ENCODE measurements at regions not wholly inside any gene's neighbourhood (a gene's known extent, or its start where the extent isn't known, plus 50 kb on each side); places are given as distances from the start of the nearest gene placed in this dataset.

GRCh38 chr9:109830545-109830944, 50.5 kb downstream of the PALM2AKAP2 start:
- DNase-seq (ENCODE audit: low read depth), result no peak

- no peak for DNase-seq (ENCODE audit: low read depth)
Measured at GRCh38 chr9:109831998-109832658, 52.1 kb downstream of the PALM2AKAP2 start.

- no peak for DNase-seq (ENCODE audit: low read depth)
Measured at GRCh38 chr9:109834855-109835254, 54.9 kb downstream of the PALM2AKAP2 start.

- DNase-seq (ENCODE audit: low read depth), result no peak
Measured at GRCh38 chr9:109843641-109844040, 63.6 kb downstream of the PALM2AKAP2 start.

GRCh38 chr9:109845226-109845625, 65.2 kb downstream of the PALM2AKAP2 start:
- DNase-seq (ENCODE audit: low read depth), result no peak

GRCh38 chr9:109846776-109847175, 66.8 kb downstream of the PALM2AKAP2 start:
- DNase-seq (ENCODE audit: low read depth), result no peak

- DNase-seq (ENCODE audit: low read depth), result no peak
Measured at GRCh38 chr9:109852556-109852955, 72.6 kb downstream of the PALM2AKAP2 start.

GRCh38 chr9:109855540-109855939, 75.5 kb downstream of the PALM2AKAP2 start:
- DNase-seq (ENCODE audit: low read depth), result no peak

- DNase-seq (ENCODE audit: low read depth), result no peak
Measured at GRCh38 chr9:109856785-109857184, 76.8 kb downstream of the PALM2AKAP2 start.

- DNase-seq (ENCODE audit: low read depth), result no peak
Measured at GRCh38 chr9:109857336-109857735, 77.3 kb downstream of the PALM2AKAP2 start.

GRCh38 chr9:109859447-109859846, 79.4 kb downstream of the PALM2AKAP2 start:
- DNase-seq (ENCODE audit: low read depth), result no peak

- no peak for DNase-seq (ENCODE audit: low read depth)
Measured at GRCh38 chr9:109860521-109860920, 80.5 kb downstream of the PALM2AKAP2 start.

GRCh38 chr9:109861499-109861898, 81.5 kb downstream of the PALM2AKAP2 start:
- no peak for DNase-seq (ENCODE audit: low read depth)

GRCh38 chr9:109861918-109862317, 81.9 kb downstream of the PALM2AKAP2 start:
- DNase-seq (ENCODE audit: low read depth), result no peak

GRCh38 chr9:109862452-109862851, 82.5 kb downstream of the PALM2AKAP2 start:
- DNase-seq (ENCODE audit: low read depth), result no peak

GRCh38 chr9:109863961-109864360, 84.0 kb downstream of the PALM2AKAP2 start:
- no peak for DNase-seq (ENCODE audit: low read depth)

- DNase-seq (ENCODE audit: low read depth), result no peak
Measured at GRCh38 chr9:109865521-109865920, 85.5 kb downstream of the PALM2AKAP2 start.

- DNase-seq (ENCODE audit: low read depth), result no peak
Measured at GRCh38 chr9:109868207-109868606, 88.2 kb downstream of the PALM2AKAP2 start.

- no peak for DNase-seq (ENCODE audit: low read depth)
Measured at GRCh38 chr9:109868722-109869121, 88.7 kb downstream of the PALM2AKAP2 start.

- no peak for DNase-seq (ENCODE audit: low read depth)
Measured at GRCh38 chr9:109870365-109870764, 90.4 kb downstream of the PALM2AKAP2 start.

- DNase-seq (ENCODE audit: low read depth), result no peak
Measured at GRCh38 chr9:109872901-109873300, 92.9 kb downstream of the PALM2AKAP2 start.

- no peak for DNase-seq (ENCODE audit: low read depth)
Measured at GRCh38 chr9:109875495-109876129, 95.6 kb downstream of the PALM2AKAP2 start.

- no peak for DNase-seq (ENCODE audit: low read depth)
Measured at GRCh38 chr9:109880276-109881169, 100.5 kb downstream of the PALM2AKAP2 start.

All from stimulated activated CD8-positive, alpha-beta memory T cell treated with anti-CD3 and anti-CD28 coated beads, Interleukin-12 subunit alpha, Interleukin-12 subunit beta, amount 100 ng/mL, for 1 hour (primary cell).